GM23338 (cell line): ENCODE measurements at regions not wholly inside any gene's neighbourhood (a gene's known extent, or its start where the extent isn't known, plus 50 kb on each side); places are given as distances from the start of the nearest gene placed in this dataset.

Source experiments
- EZH2phosphoT487 ChIP-seq: fragments of 200-600 bp; sonication (generic); IDR thresholded peaks from one replicate; pipeline ENCODE4 v1.8.1; 2018; ENCODE audit warnings: antibody characterized with exemption; ENCODE audit not compliant: unreplicated experiment
- NANOG ChIP-seq: IDR thresholded peaks from 2 replicates; pipeline ENCODE4 v1.6.1; 2016; ENCODE audit warnings: antibody characterized with exemption, borderline replicate concordance
- REST ChIP-seq: IDR thresholded peaks from one replicate; pipeline ENCODE4 v1.6.1; 2018; ENCODE audit warnings: antibody characterized with exemption; ENCODE audit not compliant: unreplicated experiment
- STAT1 ChIP-seq: IDR thresholded peaks from one replicate; pipeline ENCODE4 v1.6.1; 2016; ENCODE audit warnings: antibody characterized with exemption; ENCODE audit not compliant: unreplicated experiment
- ZNF114 ChIP-seq: fragments of 250-450 bp; sonication (Bioruptor Pico); IDR thresholded peaks from 2 replicates; pipeline ENCODE4 v1.5.0; 2020; ENCODE audit warnings: mild to moderate bottlenecking, moderate library complexity
- ZNF331 ChIP-seq: fragments of 250-450 bp; sonication (Bioruptor Pico); IDR thresholded peaks from 2 replicates; pipeline ENCODE4 v1.5.0; 2020; ENCODE audit warnings: low read depth, mild to moderate bottlenecking, moderate library complexity
- ZNF462 ChIP-seq: fragments of 250-450 bp; sonication (Bioruptor Pico); IDR thresholded peaks from 2 replicates; pipeline ENCODE4 v1.5.0; 2020; ENCODE audit warnings: mild to moderate bottlenecking, moderate library complexity
- TF ChIP-seq, protein P1 (sequence below): IDR thresholded peaks from 2 replicates; pipeline ENCODE4 v1.6.1; 2016; ENCODE audit warnings: antibody characterized with exemption

- TF ChIP-seq ZNF462 = no peak
- no peak for TF ChIP-seq NANOG
- TF ChIP-seq ZNF331 (CRISPR knock-in tag) = no peak
- no peak for TF ChIP-seq EZH2phosphoT487
- no peak for TF ChIP-seq REST
- TF ChIP-seq, protein P1, sequence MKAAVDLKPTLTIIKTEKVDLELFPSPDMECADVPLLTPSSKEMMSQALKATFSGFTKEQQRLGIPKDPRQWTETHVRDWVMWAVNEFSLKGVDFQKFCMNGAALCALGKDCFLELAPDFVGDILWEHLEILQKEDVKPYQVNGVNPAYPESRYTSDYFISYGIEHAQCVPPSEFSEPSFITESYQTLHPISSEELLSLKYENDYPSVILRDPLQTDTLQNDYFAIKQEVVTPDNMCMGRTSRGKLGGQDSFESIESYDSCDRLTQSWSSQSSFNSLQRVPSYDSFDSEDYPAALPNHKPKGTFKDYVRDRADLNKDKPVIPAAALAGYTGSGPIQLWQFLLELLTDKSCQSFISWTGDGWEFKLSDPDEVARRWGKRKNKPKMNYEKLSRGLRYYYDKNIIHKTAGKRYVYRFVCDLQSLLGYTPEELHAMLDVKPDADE = no peak
- TF ChIP-seq STAT1 = no peak
- no peak for TF ChIP-seq ZNF114
Observed at GRCh38 chr12:76242813-76243550, 105.2 kb downstream of the BBS10 start (continued).
